T-helper 1 cell treated with Interleukin-12 subunit alpha and Interleukin-12 subunit beta and Interleukin-4 antibody, amounts not matched to agents 30 ng/mL and 1 ng/mL, for 36 hours (primary cell): ENCODE measurements at regions not wholly inside any gene's neighbourhood (a gene's known extent, or its start where the extent isn't known, plus 50 kb on each side); places are given as distances from the start of the nearest gene placed in this dataset.

Experiments
- intact Hi-C: fragments of 100-400 bp; cut with micrococcal nuclease; formaldehyde crosslinking; loops from one replicate; pipeline ENCODE4 v1.15.1; 2024

GRCh38 chr3:43892526-43892925 lies 201.8 kb downstream of the ABHD5 start:
- intact Hi-C loops = loop anchor here (5.0 kb wide), 1 partner anchor 105 kb away; no protein-coding TSS in a partner anchor

DNA sequence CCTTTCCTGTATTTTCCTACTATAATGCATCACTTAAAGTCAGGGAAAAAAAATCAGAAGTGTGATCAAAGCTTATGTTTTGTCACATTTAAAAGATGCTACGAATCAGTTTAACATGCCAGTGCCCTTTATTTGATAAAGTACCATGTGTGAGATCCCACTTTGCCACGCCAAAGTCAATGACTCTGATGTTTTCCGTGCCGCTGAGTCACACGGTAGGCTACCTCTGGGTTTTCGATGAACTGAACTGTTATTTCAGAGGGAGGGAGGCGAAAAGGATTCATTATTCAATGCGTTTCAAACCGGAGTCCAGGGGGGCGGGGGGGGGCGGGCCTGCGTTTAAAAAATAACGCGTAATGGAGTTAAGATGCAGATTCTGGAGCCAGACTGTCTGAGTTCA lies 203.0 kb downstream of the ABHD5 start:
- intact Hi-C loops = loop anchor here (5.0 kb wide), 1 partner anchor 104 kb away; no protein-coding TSS in a partner anchor

- intact Hi-C loops = loop anchor here (5.0 kb wide), 1 partner anchor 103 kb away; no protein-coding TSS in a partner anchor
Observed at GRCh38 chr3:43894176-43895049, 203.7 kb downstream of the ABHD5 start.

- intact Hi-C loops = no loop called here
Observed at GRCh38 chr3:43895573-43895972, 204.8 kb downstream of the ABHD5 start.

DNA sequence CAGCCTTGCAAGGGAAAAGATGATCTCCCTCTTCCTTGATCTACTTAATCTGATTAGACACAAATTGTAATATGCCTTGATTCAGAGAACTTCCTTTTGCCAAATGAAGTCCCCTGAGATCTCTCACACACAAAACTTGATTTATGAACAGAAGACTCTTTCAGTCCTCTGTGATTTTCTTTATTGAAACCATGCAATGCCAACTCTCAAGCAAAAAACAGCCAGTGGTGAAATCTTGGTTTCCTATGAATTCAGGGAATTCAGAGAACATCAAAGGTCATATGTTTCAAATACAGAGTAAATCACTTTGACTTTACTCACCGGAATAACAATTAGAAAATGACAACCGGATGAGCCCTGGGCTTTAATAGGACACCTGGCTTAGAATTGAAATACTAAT lies 211.7 kb downstream of the ABHD5 start:
- intact Hi-C loops = no loop called here

DNA sequence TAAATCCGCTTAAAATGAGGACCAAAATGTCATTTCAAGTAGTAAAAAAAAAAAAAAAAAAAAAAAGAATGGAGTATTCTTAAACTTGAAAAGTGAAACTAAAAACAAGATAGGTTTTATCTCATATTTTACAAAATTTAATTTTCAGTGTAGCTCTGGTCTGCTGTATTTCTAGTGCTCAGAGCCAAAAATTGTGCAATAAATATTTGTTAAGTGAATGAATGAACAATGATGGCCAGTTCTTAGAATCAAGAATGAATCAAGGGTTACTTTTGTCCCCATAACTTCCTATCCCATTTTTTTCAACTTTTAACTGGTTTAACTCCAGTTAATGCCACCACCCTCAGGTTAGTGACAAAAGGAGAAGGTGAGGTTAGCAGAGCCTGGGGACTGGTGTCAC lies 214.4 kb downstream of the ABHD5 start:
- intact Hi-C loops = no loop called here

DNA sequence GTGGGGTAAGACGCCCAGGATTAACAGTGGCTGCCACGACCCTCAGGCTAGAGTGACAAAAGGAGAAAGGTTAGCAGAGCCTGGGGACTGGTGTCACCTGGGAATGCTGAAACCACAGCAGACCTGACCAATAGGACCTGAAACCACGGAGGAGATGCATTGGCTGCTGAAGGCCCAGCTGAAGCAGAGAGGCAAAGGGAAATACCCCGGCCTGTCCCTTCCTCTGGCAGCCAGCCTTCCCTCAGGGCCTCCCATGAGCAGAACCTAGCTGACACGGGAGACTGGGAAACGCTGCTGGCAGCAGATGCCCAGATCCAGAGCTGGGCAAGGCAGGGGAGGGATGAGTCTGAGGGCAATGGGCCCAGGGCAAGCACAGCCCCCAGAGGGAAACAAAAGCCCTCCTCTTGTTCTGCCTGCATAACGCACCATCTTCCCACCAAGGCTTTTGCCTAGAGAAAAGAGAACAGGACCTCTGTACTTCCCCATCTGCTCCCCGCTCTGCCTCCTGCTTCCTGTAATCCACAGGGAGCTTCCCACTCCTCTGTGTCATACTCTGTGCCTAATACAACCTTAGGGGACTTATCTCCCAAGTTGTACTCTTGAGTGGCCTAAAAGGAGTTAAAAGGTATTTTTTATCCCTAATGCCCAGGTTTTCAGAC lies 216.2 kb downstream of the ABHD5 start:
- intact Hi-C loops = no loop called here

DNA sequence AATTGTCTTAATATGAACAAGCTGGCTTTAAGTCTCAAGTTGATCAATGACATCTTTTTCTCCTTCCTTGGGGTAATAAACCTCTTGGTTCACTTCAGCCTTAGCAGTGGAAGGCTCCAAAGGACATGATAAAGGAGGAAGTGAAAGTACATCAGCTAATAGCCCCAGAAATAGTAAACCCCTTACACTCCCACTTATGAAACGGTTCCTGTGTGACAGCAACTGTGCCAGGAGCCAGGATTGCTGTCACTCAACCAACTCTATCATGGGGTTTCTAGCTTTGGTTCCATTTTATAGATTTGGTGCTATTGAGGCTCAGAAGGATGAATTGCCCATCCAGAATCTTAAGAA lies 216.7 kb downstream of the ABHD5 start:
- intact Hi-C loops = no loop called here

DNA sequence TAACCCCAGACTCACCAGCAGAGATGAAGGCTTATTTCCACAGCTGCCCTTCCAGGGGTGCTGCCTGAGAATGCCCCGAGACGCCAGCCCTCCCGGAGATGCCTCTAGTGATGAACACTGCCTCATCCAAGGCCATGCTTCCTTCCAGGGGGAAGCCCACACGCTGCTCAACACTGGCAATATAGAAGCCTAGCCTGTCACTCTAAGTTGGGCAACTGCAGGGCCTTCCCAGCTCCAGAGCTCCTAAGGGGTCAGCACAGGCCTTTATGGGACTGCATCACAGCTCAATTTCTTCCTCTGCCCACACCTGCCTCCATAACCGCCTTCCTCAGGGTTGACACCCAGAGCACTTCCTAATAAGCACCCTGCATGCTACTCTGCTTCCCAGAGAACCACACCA lies 217.7 kb downstream of the ABHD5 start:
- intact Hi-C loops = no loop called here

DNA sequence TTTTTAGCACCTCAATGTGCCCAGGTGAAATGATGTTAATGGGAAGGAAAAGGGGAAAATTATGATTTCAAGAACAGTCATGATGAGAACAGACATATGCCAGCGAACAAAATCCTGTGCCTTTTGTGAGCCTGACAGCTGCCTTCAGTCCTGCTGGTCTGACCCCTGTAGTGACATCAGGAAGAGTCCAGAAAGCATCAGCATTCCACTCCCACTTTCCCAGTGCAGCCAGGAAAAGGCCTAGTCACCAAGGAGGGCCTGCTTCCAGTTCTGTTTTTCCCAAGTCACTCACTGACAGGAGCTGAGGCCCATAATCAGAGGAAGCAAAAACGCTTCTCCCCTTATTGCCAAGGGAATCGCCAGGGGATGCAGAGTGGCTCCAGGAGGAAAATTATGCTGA lies 218.4 kb downstream of the ABHD5 start:
- intact Hi-C loops = no loop called here

DNA sequence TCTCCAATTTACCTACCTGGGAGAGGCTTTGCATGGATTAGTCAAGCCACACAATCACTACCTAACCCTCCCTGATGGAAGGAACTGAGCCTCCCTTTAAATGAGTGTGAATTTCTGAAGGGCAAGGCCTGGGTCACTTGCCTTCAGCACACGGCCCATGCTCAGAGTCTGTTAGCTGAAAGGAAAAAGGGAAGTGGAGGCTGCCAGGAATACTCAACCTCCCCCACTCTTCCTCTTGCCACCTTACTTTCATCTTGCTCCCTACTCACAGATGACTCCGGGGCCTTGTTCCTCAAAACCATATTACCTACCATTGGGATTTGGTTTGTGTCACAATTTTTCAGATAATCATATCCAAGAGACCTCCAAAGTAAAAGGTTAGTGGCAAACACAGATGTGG lies 220.0 kb downstream of the ABHD5 start:
- intact Hi-C loops = no loop called here

- intact Hi-C loops = no loop called here
Observed at GRCh38 chr3:43913036-43913948, 222.6 kb downstream of the ABHD5 start.

GRCh38 chr3:43914269-43914668 lies 223.5 kb downstream of the ABHD5 start:
- intact Hi-C loops = no loop called here

DNA sequence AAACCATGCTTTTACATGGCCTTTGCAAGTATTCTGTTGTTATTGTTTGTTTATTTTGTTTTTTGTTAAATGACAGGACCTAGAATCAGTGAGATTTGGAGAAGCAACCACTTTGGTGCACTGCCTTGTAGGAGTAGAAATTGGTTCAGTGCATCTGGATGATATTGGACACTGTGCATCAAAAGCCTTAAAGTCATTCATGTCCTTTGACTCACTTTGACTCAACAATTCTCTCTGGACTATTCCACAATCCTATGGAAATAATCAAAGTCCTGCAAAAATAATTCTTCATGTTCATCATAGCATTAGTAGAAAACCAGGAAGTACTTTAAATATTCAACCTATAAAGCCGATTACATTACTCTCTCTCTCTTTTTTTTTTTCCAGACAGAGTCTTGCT lies 224.8 kb downstream of the ABHD5 start:
- intact Hi-C loops = no loop called here

DNA sequence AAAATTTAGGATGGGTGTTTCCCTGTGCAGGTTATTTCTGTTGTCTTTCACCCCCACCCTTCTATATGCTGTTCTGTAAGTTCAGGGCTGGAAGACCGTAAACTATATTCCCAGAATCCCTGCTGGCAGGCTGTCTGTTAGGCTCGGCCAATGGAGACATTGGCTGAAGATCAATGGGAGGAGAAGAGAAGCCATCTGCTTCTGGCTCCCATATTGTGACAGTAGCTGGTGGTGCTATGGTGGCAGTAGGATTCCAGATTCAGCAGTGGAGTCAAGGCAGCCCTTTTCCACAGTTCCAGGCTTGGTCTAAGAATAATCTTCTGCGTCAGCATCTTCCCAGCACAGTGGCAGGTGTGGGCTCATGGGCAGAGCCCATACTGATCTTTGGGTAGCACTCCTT lies 226.6 kb downstream of the ABHD5 start:
- intact Hi-C loops = no loop called here

DNA sequence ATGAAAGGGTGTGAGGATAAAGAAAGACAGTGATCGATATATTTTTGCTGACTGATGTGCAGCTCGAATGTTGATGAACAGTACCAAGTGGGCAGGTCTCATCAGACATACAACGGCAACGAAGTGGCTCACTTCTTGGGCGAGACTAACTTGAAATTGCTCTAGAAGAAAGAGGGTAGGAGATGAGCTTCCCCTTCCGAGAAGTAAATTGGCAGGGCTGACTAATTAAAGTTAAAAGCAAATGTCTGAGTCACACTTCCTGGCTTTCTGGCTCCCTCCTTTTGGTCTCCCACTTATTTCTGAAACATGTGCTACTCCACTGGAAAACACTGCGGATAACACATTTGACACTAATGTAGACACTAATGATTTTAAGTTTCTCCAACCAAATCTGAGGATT lies 228.3 kb downstream of the ABHD5 start:
- intact Hi-C loops = no loop called here

DNA sequence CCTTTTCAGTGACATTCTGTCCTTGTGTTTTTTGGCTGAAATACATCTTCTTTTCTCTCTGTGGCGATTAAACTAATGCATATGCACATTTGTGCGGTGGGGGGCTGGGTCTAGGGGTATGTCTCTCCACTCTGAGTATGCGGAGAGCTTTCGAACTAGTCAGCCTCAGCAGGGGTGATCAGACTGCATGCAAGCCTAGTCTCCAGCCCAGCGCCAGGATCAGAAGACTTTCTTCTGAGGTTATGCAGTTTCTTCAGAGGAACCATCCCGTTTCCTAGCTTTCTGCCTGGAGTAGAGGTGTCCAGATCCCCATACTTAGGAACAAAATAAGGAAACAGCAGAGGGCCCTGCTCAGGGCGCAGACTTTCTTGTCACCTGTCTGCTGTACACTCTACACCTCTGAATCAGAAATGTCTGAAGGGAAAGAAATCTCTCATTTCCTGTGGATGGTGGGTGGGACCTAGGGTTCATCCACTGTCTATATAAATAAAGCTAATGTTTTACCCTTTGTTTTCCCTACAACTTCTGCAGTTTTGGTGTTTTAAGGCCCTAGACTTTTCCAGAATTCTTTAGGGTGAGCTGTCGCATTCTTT lies 230.4 kb downstream of the ABHD5 start:
- intact Hi-C loops = no loop called here

DNA sequence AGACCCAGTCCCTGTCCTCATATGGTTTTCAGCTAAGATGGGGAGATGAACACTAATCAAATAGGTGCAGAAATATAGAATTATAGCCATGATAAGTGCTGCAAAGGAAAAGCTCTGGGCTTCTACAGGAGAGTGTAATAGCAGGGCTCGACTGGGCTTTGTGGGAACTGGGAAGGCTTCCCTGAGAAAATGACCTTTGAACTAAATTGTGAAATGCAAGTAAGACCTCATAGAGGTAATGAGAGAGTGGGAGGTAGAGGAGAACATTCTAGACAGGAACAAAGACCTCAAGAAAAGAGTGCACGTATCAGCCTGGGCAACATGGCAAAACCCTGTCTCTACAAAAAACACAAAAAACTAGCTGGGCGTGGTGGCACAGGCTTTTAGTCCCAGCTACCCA lies 231.6 kb downstream of the ABHD5 start:
- intact Hi-C loops = no loop called here

- intact Hi-C loops = no loop called here
Observed at GRCh38 chr3:43923104-43923882, 232.6 kb downstream of the ABHD5 start.

GRCh38 chr3:43926055-43926454 lies 235.3 kb downstream of the ABHD5 start:
- intact Hi-C loops = no loop called here

DNA sequence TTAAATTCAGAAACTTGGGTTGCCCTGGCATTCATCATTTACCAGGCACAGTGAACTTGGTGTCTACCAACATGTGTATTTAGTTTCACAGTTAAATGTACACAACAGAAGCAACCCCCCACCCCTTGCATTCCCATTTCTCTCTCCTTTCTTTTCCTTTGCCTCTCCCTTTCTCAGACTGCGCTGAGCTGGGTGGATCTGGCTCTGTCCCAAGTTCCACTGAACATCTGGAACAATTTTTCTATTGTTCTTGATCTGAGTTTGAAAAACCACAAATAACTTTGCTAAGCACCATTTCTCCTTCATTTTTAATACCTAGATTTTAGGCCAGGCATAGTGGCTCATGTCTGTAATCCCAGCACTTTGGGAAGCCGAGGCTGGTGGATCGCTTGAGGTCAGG lies 242.2 kb downstream of the ABHD5 start:
- intact Hi-C loops = no loop called here
